ENCODE measurements at regions not wholly inside any gene's neighbourhood (a gene's known extent, or its start where the extent isn't known, plus 50 kb on each side); places are given as distances from the start of the nearest gene placed in this dataset.

DNA sequence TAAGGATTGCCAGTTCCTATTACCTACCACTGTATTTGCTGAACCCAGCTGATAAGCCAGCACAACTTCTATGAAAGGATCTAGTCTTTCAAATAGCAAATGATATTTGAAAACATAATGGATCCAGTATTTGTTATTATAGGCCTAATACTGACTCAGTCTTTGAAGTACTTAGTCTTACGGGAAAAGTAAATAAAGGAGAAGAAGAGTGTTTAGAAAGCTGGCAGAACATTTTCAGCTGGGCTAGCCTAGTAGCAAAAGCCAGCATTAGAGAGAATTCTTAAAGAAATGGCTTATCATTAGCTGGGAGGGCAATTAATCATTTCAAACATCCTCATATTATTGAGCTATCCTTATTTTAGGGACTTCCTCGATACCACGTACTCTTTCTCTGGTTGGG lies 101.4 kb upstream of the GOLIM4 start:
- no peak for TF ChIP-seq POLR2A (IDR thresholded peaks at IDR 0.05)
- TF ChIP-seq, protein P1, sequence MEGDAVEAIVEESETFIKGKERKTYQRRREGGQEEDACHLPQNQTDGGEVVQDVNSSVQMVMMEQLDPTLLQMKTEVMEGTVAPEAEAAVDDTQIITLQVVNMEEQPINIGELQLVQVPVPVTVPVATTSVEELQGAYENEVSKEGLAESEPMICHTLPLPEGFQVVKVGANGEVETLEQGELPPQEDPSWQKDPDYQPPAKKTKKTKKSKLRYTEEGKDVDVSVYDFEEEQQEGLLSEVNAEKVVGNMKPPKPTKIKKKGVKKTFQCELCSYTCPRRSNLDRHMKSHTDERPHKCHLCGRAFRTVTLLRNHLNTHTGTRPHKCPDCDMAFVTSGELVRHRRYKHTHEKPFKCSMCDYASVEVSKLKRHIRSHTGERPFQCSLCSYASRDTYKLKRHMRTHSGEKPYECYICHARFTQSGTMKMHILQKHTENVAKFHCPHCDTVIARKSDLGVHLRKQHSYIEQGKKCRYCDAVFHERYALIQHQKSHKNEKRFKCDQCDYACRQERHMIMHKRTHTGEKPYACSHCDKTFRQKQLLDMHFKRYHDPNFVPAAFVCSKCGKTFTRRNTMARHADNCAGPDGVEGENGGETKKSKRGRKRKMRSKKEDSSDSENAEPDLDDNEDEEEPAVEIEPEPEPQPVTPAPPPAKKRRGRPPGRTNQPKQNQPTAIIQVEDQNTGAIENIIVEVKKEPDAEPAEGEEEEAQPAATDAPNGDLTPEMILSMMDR (IDR thresholded peaks at IDR 0.05), result no peak

Data from testis (tissue), 2 donors.